H9 (cell line): ENCODE measurements at regions not wholly inside any gene's neighbourhood (a gene's known extent, or its start where the extent isn't known, plus 50 kb on each side); places are given as distances from the start of the nearest gene placed in this dataset.

Experiments used
- DNase-seq: peaks from one replicate; pipeline ENCODE4 v3.0.0-alpha.2; 2017
- H2AFZ ChIP-seq: one replicate; pipeline ENCODE4 v1.6.1; 2013; ENCODE audit warnings: mild to moderate bottlenecking, low read length, control low read depth, moderate library complexity
- H2AK5ac ChIP-seq: 2 replicates; pipeline ENCODE4 v1.6.1; 2013; ENCODE audit warnings: low read length, control low read depth, mixed read lengths; ENCODE audit not compliant: insufficient read length
- H2BK120ac ChIP-seq: one replicate; pipeline ENCODE4 v1.6.1; 2013; ENCODE audit warnings: low read depth, mild to moderate bottlenecking, low read length, control low read depth, inconsistent platforms; ENCODE audit not compliant: poor library complexity, severe bottlenecking
- H2BK12ac ChIP-seq: 2 replicates; pipeline ENCODE4 v1.6.1; 2013; ENCODE audit warnings: low read length, control low read depth, mixed read lengths, low read depth; ENCODE audit not compliant: insufficient read length
- H2BK15ac ChIP-seq: 2 replicates; pipeline ENCODE4 v1.6.1; 2013; ENCODE audit warnings: low read depth, low read length, control low read depth
- H2BK20ac ChIP-seq: one replicate; pipeline ENCODE4 v1.6.1; 2013; ENCODE audit warnings: low read depth, mild to moderate bottlenecking, low read length, control low read depth, inconsistent platforms; ENCODE audit not compliant: poor library complexity, severe bottlenecking
- H2BK5ac ChIP-seq: 2 replicates; pipeline ENCODE4 v1.6.1; 2013; ENCODE audit warnings: low read length, control low read depth, mixed read lengths; ENCODE audit not compliant: insufficient read length
- H3K14ac ChIP-seq: 2 replicates; pipeline ENCODE4 v1.6.1; 2013; ENCODE audit warnings: low read length, control low read depth; ENCODE audit not compliant: insufficient read depth
- H3K18ac ChIP-seq: 2 replicates; pipeline ENCODE4 v1.6.1; 2013; ENCODE audit warnings: low read depth, mild to moderate bottlenecking, mixed read lengths, low read length, control low read depth; ENCODE audit not compliant: insufficient read length
- H3K23ac ChIP-seq: 2 replicates; pipeline ENCODE4 v1.6.1; 2013; ENCODE audit warnings: low read length, control low read depth, mixed read lengths, low read depth; ENCODE audit not compliant: insufficient read length
- H3K23me2 ChIP-seq: 2 replicates; pipeline ENCODE4 v1.6.1; 2013; ENCODE audit warnings: low read depth, mild to moderate bottlenecking, mixed read lengths, low read length, control low read depth; ENCODE audit not compliant: insufficient read length, poor library complexity, severe bottlenecking
- H3K27ac ChIP-seq: 2 replicates; pipeline ENCODE4 v1.5.1; 2013; ENCODE audit warnings: low read length, control low read depth, mixed read lengths, low read depth; ENCODE audit not compliant: insufficient read length
- H3K27me3 ChIP-seq: 2 replicates; pipeline ENCODE4 v1.6.1; 2013; ENCODE audit warnings: low read length, control low read depth, inconsistent platforms; ENCODE audit not compliant: insufficient read depth
- H3K4ac ChIP-seq: 2 replicates; pipeline ENCODE4 v1.6.1; 2013; ENCODE audit warnings: low read depth, mild to moderate bottlenecking, control low read depth, inconsistent platforms, low read length, moderate library complexity
- H3K4me1 ChIP-seq: 2 replicates; pipeline ENCODE4 v1.6.1; 2013; ENCODE audit warnings: low read length, control low read depth, inconsistent platforms; ENCODE audit not compliant: insufficient read depth
- H3K4me2 ChIP-seq: 2 replicates; pipeline ENCODE4 v1.6.1; 2013; ENCODE audit warnings: low read length, control low read depth, mixed read lengths; ENCODE audit not compliant: insufficient read length, insufficient read depth
- H3K56ac ChIP-seq: 2 replicates; pipeline ENCODE4 v1.6.1; 2013; ENCODE audit warnings: low read depth, mild to moderate bottlenecking, mixed read lengths, low read length, control low read depth; ENCODE audit not compliant: insufficient read length
- H3K79me1 ChIP-seq: 2 replicates; pipeline ENCODE4 v1.6.1; 2013; ENCODE audit warnings: low read depth, mild to moderate bottlenecking, moderate library complexity, low read length, control low read depth, inconsistent platforms; ENCODE audit not compliant: insufficient read depth, poor library complexity, severe bottlenecking
- H3K79me2 ChIP-seq: 2 replicates; pipeline ENCODE4 v1.6.1; 2013; ENCODE audit warnings: low read length, control low read depth, inconsistent platforms; ENCODE audit not compliant: insufficient read depth
- H3K9ac ChIP-seq: 2 replicates; pipeline ENCODE4 v1.6.1; 2013; ENCODE audit warnings: low read length, control low read depth, mixed read lengths; ENCODE audit not compliant: insufficient read length; ENCODE audit errors: extremely low read depth
- H3K9me3 ChIP-seq: one replicate; pipeline ENCODE4 v1.6.1; 2013; ENCODE audit warnings: low read depth, low read length, inconsistent platforms; ENCODE audit not compliant: control insufficient read depth
- H3T11ph ChIP-seq: one replicate; pipeline ENCODE4 v1.6.1; 2013; ENCODE audit warnings: mild to moderate bottlenecking, low read length, control low read depth, inconsistent platforms
- H4K20me1 ChIP-seq: one replicate; pipeline ENCODE4 v1.6.1; 2013; ENCODE audit not compliant: control insufficient read depth, insufficient read length, insufficient read depth
- H4K5ac ChIP-seq: 2 replicates; pipeline ENCODE4 v1.6.1; 2013; ENCODE audit warnings: low read depth, mild to moderate bottlenecking, mixed read lengths, low read length, control low read depth; ENCODE audit not compliant: insufficient read length
- H4K8ac ChIP-seq: replicated peaks from 2 replicates; pipeline ENCODE4 v1.6.1; 2013; ENCODE audit warnings: low read length, control low read depth, mixed read lengths, low read depth; ENCODE audit not compliant: insufficient read length
- H4K91ac ChIP-seq: 2 replicates; pipeline ENCODE4 v1.6.1; 2013; ENCODE audit warnings: low read depth, mild to moderate bottlenecking, moderate library complexity, mixed read lengths, low read length, control low read depth; ENCODE audit not compliant: insufficient read length
- H3K27ac Mint-ChIP-seq, 3 experiments: 2 replicates in 2 of 3; 3 replicates in 1 of 3; pipeline ENCODE4 v1.8.0; 2020 to 2021; ENCODE audit warnings: mixed read lengths in 3 of 3, mild to moderate bottlenecking in 1 of 3, moderate library complexity in 1 of 3
- H3K27me3 Mint-ChIP-seq: 2 replicates; pipeline ENCODE4 v1.8.0; 2021; ENCODE audit warnings: low read depth, mild to moderate bottlenecking, moderate library complexity, mixed read lengths
- H3K36me3 Mint-ChIP-seq, 3 experiments: 2 replicates in 2 of 3; 3 replicates in 1 of 3; pipeline ENCODE4 v1.8.0; 2020 to 2021; ENCODE audit warnings: low read depth in 3 of 3, mixed read lengths in 3 of 3; ENCODE audit not compliant: insufficient read depth in 1 of 3
- H3K4me1 Mint-ChIP-seq, 2 experiments: 2 replicates each; pipeline ENCODE4 v1.8.0; 2020; ENCODE audit warnings: mixed read lengths in 2 of 2
- H3K4me3 Mint-ChIP-seq, 2 experiments: 2 replicates in 1 of 2; 3 replicates in 1 of 2; pipeline ENCODE4 v1.8.0; 2020 to 2021; ENCODE audit warnings: mild to moderate bottlenecking in 2 of 2, mixed read lengths in 2 of 2, moderate library complexity in 1 of 2
- H3K9me3 Mint-ChIP-seq, 2 experiments: 2 replicates in 1 of 2; 3 replicates in 1 of 2; pipeline ENCODE4 v1.8.0; 2020; ENCODE audit warnings: mild to moderate bottlenecking in 2 of 2, mixed read lengths in 2 of 2, moderate library complexity in 1 of 2
- CTCF ChIP-seq: fragments of 200-600 bp; sonication (generic); conservative IDR thresholded peaks from 3 replicates; pipeline ENCODE4 v1.8.0; 2021; ENCODE audit warnings: antibody characterized with exemption, mild to moderate bottlenecking
- WGBS: extraction: QIAGEN DNeasy Blood & Tissue Kit; methylation state at CpG from one replicate; pipeline ENCODE4 v1.1.7; 2013; ENCODE audit warnings: missing lambda C conversion rate, low lambda C conversion rate, mixed read lengths; ENCODE audit not compliant: insufficient read length; ENCODE audit errors: extremely low coverage; 5-methylcytosine and 5-hydroxymethylcytosine counted together

- Histone ChIP-seq H3K14ac (no peak overlapping the region), H3K4me1 (no peaks in the 10 kb centered on the region; the same call in 1 of the 2 replicates), H4K8ac (no peak overlapping the region), H2BK5ac (no peak overlapping the region), H3K56ac (no peak overlapping the region), H2BK12ac (no peak overlapping the region), H2BK120ac (no peak overlapping the region), H3K9me3 (no peaks in the 10 kb centered on the region), H3K23me2 (no peaks in the 10 kb centered on the region), H3K23ac (no peak overlapping the region), H2AFZ (no peak overlapping the region), H2AK5ac (no peak overlapping the region), H3T11ph (no peak overlapping the region), H3K79me2 (no peaks in the 10 kb centered on the region), H3K27me3 (no peaks in the 10 kb centered on the region), H4K5ac (no peak overlapping the region), H3K79me1 (no peaks in the 10 kb centered on the region), H4K91ac (no peak overlapping the region), H3K4me2 (no peak overlapping the region), H2BK15ac (no peak overlapping the region), H4K20me1 (no peaks in the 10 kb centered on the region), H3K9ac (no peak overlapping the region), H2BK20ac (no peak overlapping the region), H3K27ac (no peak overlapping the region), H3K4ac (no peak overlapping the region), H3K18ac (no peak overlapping the region)
- no peak overlapping the region for H3K4me3 Mint-ChIP-seq
- no CpG with 5 or more reads among the region's 7 CpGs for WGBS
- H3K36me3 Mint-ChIP-seq: no peaks in the 10 kb centered on the region
- peaks cover 9 to 17% of the 10 kb centered on the region in 2 experiments for H3K4me1 Mint-ChIP-seq
- TF ChIP-seq CTCF: no peak
- DNase-seq: no peak
- H3K9me3 Mint-ChIP-seq: no peaks in the 10 kb centered on the region
- no peaks in the 10 kb centered on the region for H3K27me3 Mint-ChIP-seq
- H3K27ac Mint-ChIP-seq: peak overlapping the region in 1 of 3 experiments; percentile 36; a peak in 1 of 7 replicates
Measured at GRCh38 chr4:108335081-108335480, 166.3 kb upstream of the LEF1 start.
